Suprapubic skin (tissue), 4 donors: ENCODE measurements at regions not wholly inside any gene's neighbourhood (a gene's known extent, or its start where the extent isn't known, plus 50 kb on each side); places are given as distances from the start of the nearest gene placed in this dataset.
"Not testable (repeated sequence)": the region's sequence is repeated elsewhere in the genome, so short reads cannot be mapped to it uniquely, and the experiment has no call there.

Source experiments
- DNase-seq, 2 donors: peaks; one replicate each; pipeline ENCODE4 v3.0.0-alpha.2; 2019; ENCODE audit warnings: low spot score in 2 of 2
- H3K27ac ChIP-seq: fragments of 200-600 bp; sonication (generic); one replicate; pipeline ENCODE4 v1.5.1; 2019
- H3K27me3 ChIP-seq: fragments of 200-600 bp; sonication (generic); one replicate; pipeline ENCODE4 v1.5.1; 2019
- H3K36me3 ChIP-seq: fragments of 200-600 bp; sonication (generic); one replicate; pipeline ENCODE4 v1.5.1; 2019
- H3K4me1 ChIP-seq: fragments of 200-600 bp; sonication (generic); one replicate; pipeline ENCODE4 v1.5.1; 2019
- H3K4me3 ChIP-seq: fragments of 200-600 bp; sonication (generic); one replicate; pipeline ENCODE4 v1.5.1; 2019; ENCODE audit warnings: mild to moderate bottlenecking
- H3K9me3 ChIP-seq: fragments of 200-600 bp; sonication (generic); one replicate; pipeline ENCODE4 v1.5.1; 2019
- EP300 ChIP-seq: sonication (generic); formaldehyde crosslinking; IDR thresholded peaks from one replicate; pipeline ENCODE4 v1.6.1; 2017; ENCODE audit warnings: antibody characterized with exemption
- POLR2A ChIP-seq, 2 donors: fragments of 450-650 bp; IDR thresholded peaks; one replicate each; pipeline ENCODE4 v1.6.1; 2017; ENCODE audit warnings: antibody characterized with exemption in 2 of 2, mild to moderate bottlenecking in 2 of 2, moderate library complexity in 2 of 2
- POLR2AphosphoS5 ChIP-seq, 3 donors: sonication (generic); formaldehyde crosslinking; IDR thresholded peaks; one replicate each; pipeline ENCODE4 v1.6.1; 2017; ENCODE audit warnings: antibody characterized with exemption in 3 of 3
- WGBS: methylation state at CpG from one replicate; pipeline ENCODE4 v1.1.5; 2018; 5-methylcytosine and 5-hydroxymethylcytosine counted together
- TF ChIP-seq, protein P1 (sequence below), 2 donors: fragments of 200-600 bp in 1 of 2; fragments of 450-650 bp in 1 of 2; sonication (generic) in 1 of 2; IDR thresholded peaks; one replicate each; pipeline ENCODE4 v1.5.1; 2016 to 2019; ENCODE audit warnings: antibody characterized with exemption in 2 of 2, mild to moderate bottlenecking in 1 of 2, moderate library complexity in 1 of 2

DNA sequence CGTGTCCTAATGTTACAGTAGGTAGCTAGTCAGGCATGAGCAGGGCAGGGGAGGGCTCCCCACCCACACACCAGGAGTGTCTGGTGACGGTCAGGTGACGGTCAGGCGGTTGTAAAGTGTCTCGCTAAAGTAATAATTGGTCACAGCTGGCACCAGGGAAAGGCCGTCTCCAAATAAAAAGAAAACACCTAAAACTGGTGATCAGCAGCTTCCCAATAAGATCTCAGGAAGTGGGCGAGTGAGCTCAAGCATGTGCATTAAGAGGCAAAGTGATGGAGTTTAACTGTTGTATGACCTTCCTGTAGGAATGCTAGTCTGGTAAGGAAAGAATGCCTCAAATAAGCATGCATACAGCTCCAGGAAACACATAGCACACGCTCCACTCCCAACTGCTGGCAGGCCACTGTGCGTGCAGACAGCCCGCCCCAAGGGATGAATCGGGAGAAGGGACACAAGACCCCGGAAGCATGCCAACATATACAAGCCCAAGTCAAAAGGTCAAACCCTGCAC, 177.1 kb downstream of the RNF144A start:
- H3K27ac ChIP-seq: no peak overlapping the region
- H3K4me1 ChIP-seq: peaks cover 7% of the 10 kb centered on the region
- DNase-seq: no peak
- WGBS: 64% methylated on average over 12 of the region's 12 CpGs
- no peak overlapping the region for H3K4me3 ChIP-seq
- TF ChIP-seq, protein P1, sequence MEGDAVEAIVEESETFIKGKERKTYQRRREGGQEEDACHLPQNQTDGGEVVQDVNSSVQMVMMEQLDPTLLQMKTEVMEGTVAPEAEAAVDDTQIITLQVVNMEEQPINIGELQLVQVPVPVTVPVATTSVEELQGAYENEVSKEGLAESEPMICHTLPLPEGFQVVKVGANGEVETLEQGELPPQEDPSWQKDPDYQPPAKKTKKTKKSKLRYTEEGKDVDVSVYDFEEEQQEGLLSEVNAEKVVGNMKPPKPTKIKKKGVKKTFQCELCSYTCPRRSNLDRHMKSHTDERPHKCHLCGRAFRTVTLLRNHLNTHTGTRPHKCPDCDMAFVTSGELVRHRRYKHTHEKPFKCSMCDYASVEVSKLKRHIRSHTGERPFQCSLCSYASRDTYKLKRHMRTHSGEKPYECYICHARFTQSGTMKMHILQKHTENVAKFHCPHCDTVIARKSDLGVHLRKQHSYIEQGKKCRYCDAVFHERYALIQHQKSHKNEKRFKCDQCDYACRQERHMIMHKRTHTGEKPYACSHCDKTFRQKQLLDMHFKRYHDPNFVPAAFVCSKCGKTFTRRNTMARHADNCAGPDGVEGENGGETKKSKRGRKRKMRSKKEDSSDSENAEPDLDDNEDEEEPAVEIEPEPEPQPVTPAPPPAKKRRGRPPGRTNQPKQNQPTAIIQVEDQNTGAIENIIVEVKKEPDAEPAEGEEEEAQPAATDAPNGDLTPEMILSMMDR (IDR thresholded peaks at IDR 0.05): no peak
- TF ChIP-seq POLR2AphosphoS5 (IDR thresholded peaks at IDR 0.05) (no peak), EP300 (no peak), POLR2A (IDR thresholded peaks at IDR 0.05) (no peak)
- no peaks in the 10 kb centered on the region for H3K9me3 ChIP-seq
- no peaks in the 10 kb centered on the region for H3K27me3 ChIP-seq
- no peaks in the 10 kb centered on the region for H3K36me3 ChIP-seq

DNA sequence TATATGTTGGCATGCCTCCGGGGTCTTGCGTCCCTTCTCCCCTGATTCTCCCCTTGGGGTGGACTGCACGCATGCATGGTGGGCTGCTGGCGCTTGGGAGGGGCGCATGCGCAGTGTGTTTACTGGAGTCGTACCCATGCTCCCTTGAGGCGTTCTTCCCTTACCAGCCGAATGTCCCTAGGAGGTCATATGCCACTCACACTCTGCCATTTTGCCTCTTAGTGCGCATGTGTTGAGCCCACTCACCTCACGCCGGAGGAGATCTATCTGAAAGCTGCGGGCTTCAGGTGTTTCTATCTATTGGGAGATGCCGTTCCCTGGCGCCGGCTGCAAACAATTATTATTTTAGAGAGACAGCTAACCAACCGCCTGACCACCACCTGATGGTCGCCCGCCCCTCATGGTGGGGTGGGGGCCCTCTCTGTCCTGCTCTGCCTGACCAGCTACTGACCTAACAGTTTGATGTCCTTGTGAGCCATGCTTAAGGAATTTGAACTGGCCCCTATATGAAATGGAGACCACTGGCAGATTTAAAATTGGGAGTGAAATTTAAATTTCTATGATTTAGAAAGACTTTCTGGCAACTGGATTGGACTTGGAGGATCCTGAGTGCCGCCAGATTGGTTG, 179.6 kb downstream of the RNF144A start:
- DNase-seq: no peak
- no peak for TF ChIP-seq POLR2AphosphoS5 (IDR thresholded peaks at IDR 0.05)
- TF ChIP-seq, protein P1 (IDR thresholded peaks at IDR 0.05): no peak
- TF ChIP-seq EP300: no peak
- no peak for TF ChIP-seq POLR2A (IDR thresholded peaks at IDR 0.05)

DNA sequence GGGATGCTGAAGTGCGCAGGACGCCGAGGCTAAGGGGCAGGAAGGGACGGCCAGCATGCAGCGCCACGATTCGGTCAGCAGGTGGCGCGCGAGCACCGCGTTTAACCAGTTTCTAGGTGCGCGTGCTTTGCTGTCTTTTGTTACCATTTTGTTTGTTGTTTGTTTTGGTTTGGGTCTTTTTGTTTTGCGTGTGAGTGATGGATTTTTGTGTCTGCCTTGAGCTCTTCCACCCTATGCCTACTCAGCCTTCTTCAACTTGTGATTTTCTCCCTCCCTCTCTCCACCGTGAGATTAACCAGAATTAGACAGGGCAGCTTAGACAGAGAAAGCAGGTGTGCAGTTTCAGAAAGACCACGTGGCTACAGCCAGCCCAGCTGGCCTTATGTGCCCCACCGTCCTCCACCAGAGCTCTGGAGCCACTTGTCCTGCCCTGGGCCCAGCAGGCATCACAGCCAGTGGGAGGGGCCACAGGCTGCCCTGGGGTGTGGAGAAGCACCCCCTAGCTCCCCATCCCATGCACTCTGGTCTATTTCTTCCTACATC, 180.2 kb downstream of the RNF144A start:
- Histone ChIP-seq H3K9me3 (no peaks in the 10 kb centered on the region), H3K4me3 (no peak overlapping the region), H3K27me3 (no peaks in the 10 kb centered on the region), H3K4me1 (peaks cover 7% of the 10 kb centered on the region), H3K36me3 (no peaks in the 10 kb centered on the region), H3K27ac (no peak overlapping the region)
- TF ChIP-seq POLR2A (IDR thresholded peaks at IDR 0.05): no peak
- TF ChIP-seq, protein P1 (IDR thresholded peaks at IDR 0.05): peak; percentile 76 to 98
- no peak for DNase-seq
- WGBS: under 1% methylated on average over 17 of the region's 18 CpGs

More for the DNA sequence above, 179.6 kb downstream of the RNF144A start:
- Histone ChIP-seq H3K27ac (no peak overlapping the region), H3K27me3 (no peaks in the 10 kb centered on the region), H3K4me1 (peaks cover 7% of the 10 kb centered on the region), H3K4me3 (no peak overlapping the region), H3K9me3 (no peaks in the 10 kb centered on the region), H3K36me3 (no peaks in the 10 kb centered on the region)
- WGBS: 79% methylated on average over 20 of the region's 20 CpGs

DNA sequence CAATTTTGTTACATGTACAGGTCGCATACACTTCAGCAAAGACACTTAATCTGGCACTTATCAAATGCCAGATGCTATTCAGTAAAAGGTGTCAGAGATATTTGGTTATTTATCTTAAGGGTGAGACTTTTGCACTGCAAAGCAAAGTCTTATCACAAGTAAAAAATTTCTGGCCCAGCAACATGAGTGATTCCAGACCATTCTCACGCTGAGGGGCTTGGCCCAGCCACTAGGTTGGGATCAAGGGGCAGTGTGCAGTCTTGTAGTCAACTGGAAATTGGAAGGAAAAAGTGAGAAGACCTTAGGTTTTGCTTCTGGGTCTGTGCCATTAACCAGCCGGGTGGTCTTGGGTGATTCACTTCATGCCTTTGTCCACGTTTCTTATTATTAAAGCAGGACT, 181.6 kb downstream of the RNF144A start:
- no peaks in the 10 kb centered on the region for H3K27me3 ChIP-seq
- H3K4me1 ChIP-seq: peaks cover 7% of the 10 kb centered on the region
- no peak overlapping the region for H3K27ac ChIP-seq
- no peaks in the 10 kb centered on the region for H3K36me3 ChIP-seq
- TF ChIP-seq POLR2A (IDR thresholded peaks at IDR 0.05) (no peak), EP300 (no peak), POLR2AphosphoS5 (IDR thresholded peaks at IDR 0.05) (no peak)
- TF ChIP-seq, protein P1 (IDR thresholded peaks at IDR 0.05): no peak
- no peaks in the 10 kb centered on the region for H3K9me3 ChIP-seq
- WGBS: 89% methylated on average over 4 of the region's 4 CpGs
- no peak overlapping the region for H3K4me3 ChIP-seq
- DNase-seq: no peak

DNA sequence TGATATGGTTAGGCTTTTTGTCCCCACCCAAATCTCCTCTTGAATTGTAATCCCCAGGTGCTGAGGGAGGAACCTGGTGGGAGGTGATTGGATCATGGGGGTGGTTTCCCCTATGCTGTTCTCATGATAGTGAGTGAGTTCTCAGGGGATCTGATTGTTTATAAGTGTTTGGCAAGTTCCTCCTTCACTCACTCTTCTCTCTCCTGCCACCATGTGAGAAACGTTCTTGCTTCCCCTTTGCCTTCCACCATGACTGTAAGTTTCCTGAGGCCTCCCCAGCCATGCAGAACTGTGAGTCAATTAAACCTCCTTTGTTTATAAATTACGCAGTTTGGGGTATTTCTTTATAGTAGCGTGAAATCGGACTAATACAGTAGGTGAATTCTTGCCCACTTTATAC, 182.5 kb downstream of the RNF144A start:
- H3K36me3 ChIP-seq, DNase-seq, H3K27me3 ChIP-seq, H3K4me3 ChIP-seq, H3K4me1 ChIP-seq, H3K27ac ChIP-seq, H3K9me3 ChIP-seq: not testable (repeated sequence)
- 79% methylated on average over 4 of the region's 4 CpGs for WGBS
